ENCODE measurements at regions not wholly inside any gene's neighbourhood (a gene's known extent, or its start where the extent isn't known, plus 50 kb on each side); places are given as distances from the start of the nearest gene placed in this dataset.

DNA sequence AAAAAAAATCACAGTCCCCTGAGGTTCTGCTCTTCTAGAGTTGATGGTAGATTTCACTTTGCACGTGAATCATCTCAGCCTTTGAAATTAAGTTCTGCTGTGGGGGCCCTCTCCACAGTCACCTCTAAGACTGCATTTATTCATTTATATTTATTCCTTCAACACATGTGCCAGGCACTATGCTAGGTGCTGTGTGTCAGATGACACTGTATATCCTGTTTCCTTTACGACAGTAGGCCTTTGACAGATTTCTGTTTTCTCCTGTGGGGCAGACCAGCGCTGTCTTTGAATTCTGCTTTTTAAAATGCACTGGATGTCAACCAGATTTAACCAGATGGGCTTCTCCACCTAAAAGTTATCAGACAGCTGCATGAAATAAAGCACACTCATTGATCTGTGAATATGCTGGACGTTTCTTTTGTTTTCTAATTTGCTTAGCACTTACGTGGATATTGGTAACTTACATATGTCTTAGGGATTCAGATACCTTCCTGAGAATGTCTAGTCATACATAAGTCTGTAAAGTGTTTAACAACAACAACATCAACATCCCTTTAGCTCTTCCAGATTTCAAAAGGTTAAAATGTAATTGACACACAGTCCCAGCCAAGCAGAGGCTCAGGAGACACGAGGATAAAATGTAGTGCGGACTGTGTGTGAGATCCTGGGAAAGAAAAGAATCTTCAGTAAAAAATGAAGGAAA, 525.5 kb upstream of the MCTP2 start:
- TF ChIP-seq POLR2A (IDR thresholded peaks at IDR 0.05; ENCODE audit: low read depth, low read length), result no peak
- TF ChIP-seq, protein P1, sequence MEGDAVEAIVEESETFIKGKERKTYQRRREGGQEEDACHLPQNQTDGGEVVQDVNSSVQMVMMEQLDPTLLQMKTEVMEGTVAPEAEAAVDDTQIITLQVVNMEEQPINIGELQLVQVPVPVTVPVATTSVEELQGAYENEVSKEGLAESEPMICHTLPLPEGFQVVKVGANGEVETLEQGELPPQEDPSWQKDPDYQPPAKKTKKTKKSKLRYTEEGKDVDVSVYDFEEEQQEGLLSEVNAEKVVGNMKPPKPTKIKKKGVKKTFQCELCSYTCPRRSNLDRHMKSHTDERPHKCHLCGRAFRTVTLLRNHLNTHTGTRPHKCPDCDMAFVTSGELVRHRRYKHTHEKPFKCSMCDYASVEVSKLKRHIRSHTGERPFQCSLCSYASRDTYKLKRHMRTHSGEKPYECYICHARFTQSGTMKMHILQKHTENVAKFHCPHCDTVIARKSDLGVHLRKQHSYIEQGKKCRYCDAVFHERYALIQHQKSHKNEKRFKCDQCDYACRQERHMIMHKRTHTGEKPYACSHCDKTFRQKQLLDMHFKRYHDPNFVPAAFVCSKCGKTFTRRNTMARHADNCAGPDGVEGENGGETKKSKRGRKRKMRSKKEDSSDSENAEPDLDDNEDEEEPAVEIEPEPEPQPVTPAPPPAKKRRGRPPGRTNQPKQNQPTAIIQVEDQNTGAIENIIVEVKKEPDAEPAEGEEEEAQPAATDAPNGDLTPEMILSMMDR (conservative IDR thresholded peaks at IDR 0.05; ENCODE audit: low read depth, low read length), result no peak
- TF ChIP-seq MAFK (IDR thresholded peaks at IDR 0.05; ENCODE audit: low read depth, low read length), result no peak
- TF ChIP-seq NFE2L2 (IDR thresholded peaks at IDR 0.05; ENCODE audit: low read depth, low read length), result no peak
- TF ChIP-seq RCOR1 (IDR thresholded peaks at IDR 0.05; ENCODE audit: insufficient replicate concordance, low read length), result no peak
- no peak for TF ChIP-seq RFX5 (IDR thresholded peaks at IDR 0.05; ENCODE audit: low read depth, low read length)
